ENCODE measurements at regions not wholly inside any gene's neighbourhood (a gene's known extent, or its start where the extent isn't known, plus 50 kb on each side); places are given as distances from the start of the nearest gene placed in this dataset.

DNA sequence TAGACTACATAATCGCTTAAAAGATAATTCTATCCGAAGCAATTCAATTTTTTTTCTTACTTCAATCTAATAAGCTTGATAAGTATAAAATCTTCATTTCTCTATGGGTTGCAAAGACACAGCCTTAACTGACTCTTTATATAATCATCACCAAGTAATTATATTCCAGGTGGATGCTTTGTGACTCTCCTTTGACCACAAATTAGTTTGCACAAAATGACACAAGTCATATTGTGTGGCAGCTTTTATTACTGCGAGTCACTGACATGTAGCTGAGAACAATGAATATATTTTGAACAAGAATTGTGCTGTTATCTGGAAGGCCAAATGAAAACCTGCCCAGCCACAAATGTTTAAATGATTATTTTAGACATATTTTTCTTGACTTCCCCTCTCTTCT, 1727.8 kb downstream of the ARAP2 start:
- TF ChIP-seq, protein P1, sequence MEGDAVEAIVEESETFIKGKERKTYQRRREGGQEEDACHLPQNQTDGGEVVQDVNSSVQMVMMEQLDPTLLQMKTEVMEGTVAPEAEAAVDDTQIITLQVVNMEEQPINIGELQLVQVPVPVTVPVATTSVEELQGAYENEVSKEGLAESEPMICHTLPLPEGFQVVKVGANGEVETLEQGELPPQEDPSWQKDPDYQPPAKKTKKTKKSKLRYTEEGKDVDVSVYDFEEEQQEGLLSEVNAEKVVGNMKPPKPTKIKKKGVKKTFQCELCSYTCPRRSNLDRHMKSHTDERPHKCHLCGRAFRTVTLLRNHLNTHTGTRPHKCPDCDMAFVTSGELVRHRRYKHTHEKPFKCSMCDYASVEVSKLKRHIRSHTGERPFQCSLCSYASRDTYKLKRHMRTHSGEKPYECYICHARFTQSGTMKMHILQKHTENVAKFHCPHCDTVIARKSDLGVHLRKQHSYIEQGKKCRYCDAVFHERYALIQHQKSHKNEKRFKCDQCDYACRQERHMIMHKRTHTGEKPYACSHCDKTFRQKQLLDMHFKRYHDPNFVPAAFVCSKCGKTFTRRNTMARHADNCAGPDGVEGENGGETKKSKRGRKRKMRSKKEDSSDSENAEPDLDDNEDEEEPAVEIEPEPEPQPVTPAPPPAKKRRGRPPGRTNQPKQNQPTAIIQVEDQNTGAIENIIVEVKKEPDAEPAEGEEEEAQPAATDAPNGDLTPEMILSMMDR (conservative IDR thresholded peaks at IDR 0.05; ENCODE audit: low read length), result no peak
- TF ChIP-seq EZH2phosphoT487 (IDR thresholded peaks at IDR 0.05; ENCODE audit: borderline replicate concordance), result no peak

All from Loucy (cell line).